ENCODE measurements at regions not wholly inside any gene's neighbourhood (a gene's known extent, or its start where the extent isn't known, plus 50 kb on each side); places are given as distances from the start of the nearest gene placed in this dataset.

GRCh38 chr17:34874478-34874877, 86.8 kb downstream of the CCT6B start:
- DNase-seq: peak in 1 of 3 donors; percentile 19

GRCh38 chr17:34872640-34873039, 88.6 kb downstream of the CCT6B start:
- no peak for DNase-seq

GRCh38 chr17:34869641-34870040, 91.6 kb downstream of the CCT6B start:
- no peak for DNase-seq

- no peak for DNase-seq
Observed at GRCh38 chr17:34865716-34866115, 95.5 kb downstream of the CCT6B start.

- no peak for DNase-seq
Observed at GRCh38 chr17:34862384-34862783, 98.9 kb downstream of the CCT6B start.

GRCh38 chr17:34861864-34862263, 99.4 kb downstream of the CCT6B start:
- no peak for DNase-seq

GRCh38 chr17:34859652-34860051, 101.6 kb downstream of the CCT6B start:
- DNase-seq: no peak

- DNase-seq: no peak
Observed at GRCh38 chr17:34858591-34859565, 102.4 kb downstream of the CCT6B start.

GRCh38 chr17:34853924-34854323, 107.3 kb downstream of the CCT6B start:
- DNase-seq: no peak

GRCh38 chr17:34852614-34853013, 108.6 kb downstream of the CCT6B start:
- DNase-seq: no peak

- DNase-seq: no peak
Observed at GRCh38 chr17:34851961-34852540, 109.2 kb downstream of the CCT6B start.

- no peak for DNase-seq
Observed at GRCh38 chr17:34850964-34851363, 110.3 kb downstream of the CCT6B start.

- peak in 2 of 3 donors; percentile 12 to 27 for DNase-seq
Observed at GRCh38 chr17:34850023-34850422, 111.2 kb downstream of the CCT6B start.

- DNase-seq: peak in 2 of 3 donors; percentile 3 to 18
Observed at GRCh38 chr17:34847938-34848337, 113.3 kb downstream of the CCT6B start.

GRCh38 chr17:34845296-34845695, 116.0 kb downstream of the CCT6B start:
- DNase-seq: no peak

- DNase-seq: no peak
Observed at GRCh38 chr17:34843682-34844081, 117.6 kb downstream of the CCT6B start.

GRCh38 chr17:34842235-34842634, 119.0 kb downstream of the CCT6B start:
- no peak for DNase-seq

GRCh38 chr17:34841467-34841866, 119.8 kb downstream of the CCT6B start:
- no peak for DNase-seq

GRCh38 chr17:34840750-34841149, 120.5 kb downstream of the CCT6B start:
- peak in 1 of 3 donors; percentile 8 for DNase-seq

- DNase-seq: no peak
Observed at GRCh38 chr17:34837876-34838478, 123.3 kb downstream of the CCT6B start.

- no peak for DNase-seq
Observed at GRCh38 chr17:34832376-34832775, 128.9 kb downstream of the CCT6B start.

GRCh38 chr17:34827008-34827407, 134.3 kb downstream of the CCT6B start:
- no peak for DNase-seq

GRCh38 chr17:34826332-34826731, 134.9 kb downstream of the CCT6B start:
- DNase-seq: no peak

GRCh38 chr17:34825884-34826283, 135.4 kb downstream of the CCT6B start:
- no peak for DNase-seq

All from suppressor macrophage treated with lipopolysaccharide for 1 hour (primary cell).